Aorta (tissue), 5 donors: ENCODE measurements at regions not wholly inside any gene's neighbourhood (a gene's known extent, or its start where the extent isn't known, plus 50 kb on each side); places are given as distances from the start of the nearest gene placed in this dataset.

Source experiments
- ATAC-seq: fragments of 200-7000 bp; cut with Tn5 transposase; one replicate; pipeline ENCODE4 v1.9.1; 2022; ENCODE audit warnings: moderate library complexity; ENCODE audit not compliant: low FRiP score
- DNase-seq, 2 donors: peaks; one replicate each; pipeline ENCODE4 v3.0.0-alpha.2; 2020
- H3K27ac ChIP-seq, 2 donors: one replicate each; pipeline ENCODE4 v1.5.1; 2013; ENCODE audit warnings: low read length in 2 of 2, mild to moderate bottlenecking in 2 of 2, moderate library complexity in 2 of 2, control low read depth in 1 of 2, inconsistent platforms in 1 of 2, low read depth in 1 of 2
- H3K27me3 ChIP-seq, 2 donors: one replicate each; pipeline ENCODE4 v1.6.1; 2013; ENCODE audit warnings: control low read depth in 1 of 2, low read length in 1 of 2, mild to moderate bottlenecking in 1 of 2, moderate library complexity in 1 of 2; ENCODE audit not compliant: insufficient read depth in 2 of 2, control insufficient read depth in 1 of 2
- H3K36me3 ChIP-seq, 2 donors: one replicate each; pipeline ENCODE4 v1.6.1; 2013; ENCODE audit warnings: control low read depth in 1 of 2, low read length in 1 of 2, mild to moderate bottlenecking in 1 of 2; ENCODE audit not compliant: insufficient read depth in 2 of 2, control insufficient read depth in 1 of 2
- H3K4me1 ChIP-seq, 2 donors: one replicate each; pipeline ENCODE4 v1.6.1; 2013; ENCODE audit warnings: low read length in 2 of 2, control low read depth in 1 of 2, mild to moderate bottlenecking in 1 of 2, moderate library complexity in 1 of 2; ENCODE audit not compliant: insufficient read depth in 2 of 2, control insufficient read depth in 1 of 2
- H3K4me3 ChIP-seq, 2 donors: one replicate each; pipeline ENCODE4 v1.5.1; 2013; ENCODE audit warnings: low read length in 2 of 2, control low read depth in 1 of 2, mild to moderate bottlenecking in 1 of 2
- H3K9me3 ChIP-seq: one replicate; pipeline ENCODE4 v1.6.1; 2013; ENCODE audit warnings: mild to moderate bottlenecking, low read length; ENCODE audit not compliant: control insufficient read depth
- WGBS, 2 donors: extraction: QIAGEN DNeasy Blood & Tissue Kit; methylation state at CpG; one replicate each; pipeline ENCODE4 v1.1.7; 2013; 5-methylcytosine and 5-hydroxymethylcytosine counted together
- intact Hi-C, 2 donors: fragments of 100-400 bp; cut with DNase I; formaldehyde crosslinking; loops; one replicate each; pipeline versions ENCODE4 v1.14.2 to v1.15.0; 2022
- donor health status: healthy with polysubstance abuse.
- donor health status: Bipolar disorder and iron deficiency.
- donor health status: DM: no; HTN: no; CAD: no.
- donor health status: DM: no; HTN: no; CAD: no.
- donor health status: DM: yes; HTN: yes; CAD: no.

DNA sequence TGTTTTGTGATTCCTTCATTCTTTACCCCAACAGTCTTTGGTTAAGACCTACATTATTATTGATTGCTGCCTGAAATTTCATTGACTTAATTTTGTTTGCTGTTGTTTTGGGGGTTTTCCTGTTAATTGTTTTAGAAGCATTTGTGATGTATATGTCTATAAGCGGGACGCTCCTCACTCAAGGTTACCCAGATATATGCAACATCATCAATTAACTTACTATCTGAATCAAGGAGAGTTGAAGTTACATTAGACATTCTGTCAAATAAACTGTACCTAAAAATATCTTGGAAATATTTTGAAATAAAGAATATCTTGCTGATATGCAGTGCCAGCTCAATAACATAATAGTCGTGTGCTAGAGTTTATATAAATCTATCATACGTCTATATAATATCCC lies 125.9 kb upstream of the CDH18 start:
- Histone ChIP-seq H3K4me3 (no peak overlapping the region), H3K9me3 (no peaks in the 10 kb centered on the region), H3K4me1 (no peaks in the 10 kb centered on the region), H3K27ac (no peak overlapping the region), H3K36me3 (no peaks in the 10 kb centered on the region), H3K27me3 (no peaks in the 10 kb centered on the region)
- no peak for ATAC-seq
- intact Hi-C loops, result no loop called here
- 43 to 48% methylated on average over 4 of the region's 4 CpGs for WGBS, 2 donors
- no peak for DNase-seq

DNA sequence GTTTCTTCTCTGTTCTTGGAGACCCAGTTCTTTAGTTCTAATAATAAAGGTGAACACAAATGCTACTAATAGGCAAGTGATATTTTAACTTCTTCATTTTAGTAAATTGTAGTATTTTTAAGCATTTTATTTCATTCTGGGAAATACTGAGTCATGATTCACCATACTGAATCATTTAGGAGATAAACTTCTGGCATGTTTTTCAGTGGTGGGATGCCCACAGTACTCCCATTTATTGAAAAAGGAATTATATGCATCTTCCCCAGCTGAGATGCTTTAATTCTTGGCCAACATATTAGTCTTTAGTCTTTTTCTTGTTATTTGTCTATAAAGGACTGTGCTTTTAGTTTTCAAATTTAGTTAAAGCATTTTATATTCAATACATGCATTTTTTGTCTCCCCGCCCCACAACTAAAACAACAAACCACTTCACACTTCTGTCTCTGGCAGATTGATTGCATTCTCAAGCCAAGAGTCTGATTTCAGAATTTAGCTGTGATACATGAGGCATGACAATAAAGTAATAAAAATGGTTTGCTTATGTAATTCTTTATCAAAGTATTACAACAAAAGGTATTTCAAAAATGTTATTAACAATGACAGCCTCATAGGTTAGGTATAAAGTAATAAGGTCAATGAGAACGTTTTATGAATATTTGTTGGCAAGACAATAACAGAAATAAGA lies 125.2 kb upstream of the CDH18 start:
- ATAC-seq, result no peak
- H3K27me3 ChIP-seq, result no peaks in the 10 kb centered on the region
- H3K4me1 ChIP-seq, result no peaks in the 10 kb centered on the region
- H3K9me3 ChIP-seq, result no peaks in the 10 kb centered on the region
- WGBS, 2 donors, result 6 to 21% methylated on average over 2 of the region's 2 CpGs
- no peak for DNase-seq
- H3K36me3 ChIP-seq, result no peaks in the 10 kb centered on the region
- H3K27ac ChIP-seq, result no peak overlapping the region
- H3K4me3 ChIP-seq, result no peak overlapping the region
- intact Hi-C loops, result no loop called here

GRCh38 chr5:20109326-20109725 lies 121.3 kb upstream of the CDH18 start:
- Histone ChIP-seq H3K27ac (no peak overlapping the region), H3K27me3 (peaks cover 0 to 2% of the 10 kb centered on the region in 2 donors), H3K4me3 (no peak overlapping the region), H3K9me3 (no peaks in the 10 kb centered on the region), H3K4me1 (no peaks in the 10 kb centered on the region), H3K36me3 (no peaks in the 10 kb centered on the region)
- DNase-seq (no peak), ATAC-seq (no peak)
- intact Hi-C loops, result no loop called here
- 8 to 9% methylated on average over 5 of the region's 5 CpGs for WGBS, 2 donors

- H3K9me3 ChIP-seq, result no peaks in the 10 kb centered on the region
- H3K36me3 ChIP-seq, result no peaks in the 10 kb centered on the region
- H3K27me3 ChIP-seq, result peaks cover 0 to 2% of the 10 kb centered on the region in 2 donors
- 29 to 32% methylated on average over 5 of the region's 5 CpGs for WGBS, 2 donors
- ATAC-seq, result no peak
- no peak for DNase-seq
- H3K27ac ChIP-seq, result no peak overlapping the region
- intact Hi-C loops, result no loop called here
- H3K4me1 ChIP-seq, result no peaks in the 10 kb centered on the region
- H3K4me3 ChIP-seq, result no peak overlapping the region
Measured at GRCh38 chr5:20105915-20106314, 117.9 kb upstream of the CDH18 start.

DNA sequence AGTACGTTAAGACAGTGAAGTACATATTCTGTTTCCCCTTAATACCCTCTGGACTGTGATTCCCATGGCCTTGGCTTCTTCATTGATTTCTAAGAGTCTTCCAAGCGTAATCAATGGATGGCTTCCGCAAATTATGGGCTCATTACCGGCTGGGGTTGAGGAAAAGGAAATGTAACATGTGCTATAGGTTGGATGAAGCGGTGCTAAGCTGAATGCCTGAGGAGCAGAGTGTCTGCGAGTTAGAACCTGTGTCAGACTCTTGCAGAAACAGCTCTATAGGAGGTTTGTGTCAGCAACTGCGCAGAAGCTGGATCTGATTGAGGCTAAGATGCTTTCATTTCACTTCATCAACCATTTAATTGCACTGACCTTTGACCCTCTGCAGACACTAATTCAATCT lies 114.3 kb upstream of the CDH18 start:
- ATAC-seq (no peak), DNase-seq (no peak)
- Histone ChIP-seq H3K9me3 (no peaks in the 10 kb centered on the region), H3K4me1 (no peaks in the 10 kb centered on the region), H3K27ac (no peak overlapping the region), H3K4me3 (no peak overlapping the region), H3K36me3 (no peaks in the 10 kb centered on the region), H3K27me3 (peaks cover 0 to 2% of the 10 kb centered on the region in 2 donors)
- whole genome bisulfite sequencing, 2 donors, result 57 to 64% methylated on average over 7 of the region's 7 CpGs
- intact Hi-C loops, result no loop called here

- no peak overlapping the region for H3K27ac ChIP-seq
- no peak for ATAC-seq
- 70 to 77% methylated on average over 1 of the region's 1 CpG for WGBS, 2 donors
- DNase-seq, result no peak
- intact Hi-C loops, result no loop called here
- H3K27me3 ChIP-seq, result no peaks in the 10 kb centered on the region
- H3K36me3 ChIP-seq, result no peaks in the 10 kb centered on the region
- no peaks in the 10 kb centered on the region for H3K4me1 ChIP-seq
- no peaks in the 10 kb centered on the region for H3K9me3 ChIP-seq
- H3K4me3 ChIP-seq, result no peak overlapping the region
Measured at GRCh38 chr5:20098694-20099093, 110.7 kb upstream of the CDH18 start.

GRCh38 chr5:20088361-20088760 lies 100.4 kb upstream of the CDH18 start:
- ATAC-seq, result no peak
- intact Hi-C loops, result no loop called here
- Histone ChIP-seq H3K4me1 (no peaks in the 10 kb centered on the region), H3K27ac (no peak overlapping the region), H3K4me3 (no peak overlapping the region), H3K9me3 (no peaks in the 10 kb centered on the region), H3K36me3 (no peaks in the 10 kb centered on the region), H3K27me3 (no peaks in the 10 kb centered on the region)
- DNase-seq, result no peak
- 75 to 76% methylated on average over 2 of the region's 2 CpGs for WGBS, 2 donors

DNA sequence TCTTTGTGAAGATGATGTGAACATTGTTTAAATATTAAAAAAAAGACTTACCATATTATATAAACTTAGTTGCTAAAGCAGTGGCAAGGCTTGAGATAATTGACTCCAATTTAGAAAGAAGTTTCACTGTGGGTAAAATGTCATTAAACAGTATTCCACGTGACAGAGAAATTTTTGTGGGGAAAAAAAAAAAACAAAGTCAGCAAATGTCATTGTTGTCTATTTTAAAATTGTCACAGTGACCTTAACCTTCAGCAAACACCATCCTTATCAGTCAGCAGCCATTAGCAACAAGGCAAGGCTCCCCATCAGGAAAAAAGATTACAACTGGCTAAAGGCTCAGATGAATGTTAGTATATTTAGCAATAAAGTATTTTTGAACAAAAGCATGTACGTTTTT lies 99.3 kb upstream of the CDH18 start:
- Histone ChIP-seq H3K36me3 (no peaks in the 10 kb centered on the region), H3K27ac (no peak overlapping the region), H3K4me3 (no peak overlapping the region), H3K4me1 (no peaks in the 10 kb centered on the region), H3K27me3 (no peaks in the 10 kb centered on the region), H3K9me3 (no peaks in the 10 kb centered on the region)
- WGBS, 2 donors, result 31 to 38% methylated on average over 2 of the region's 2 CpGs
- DNase-seq, result no peak
- no peak for ATAC-seq
- intact Hi-C loops, result no loop called here

DNA sequence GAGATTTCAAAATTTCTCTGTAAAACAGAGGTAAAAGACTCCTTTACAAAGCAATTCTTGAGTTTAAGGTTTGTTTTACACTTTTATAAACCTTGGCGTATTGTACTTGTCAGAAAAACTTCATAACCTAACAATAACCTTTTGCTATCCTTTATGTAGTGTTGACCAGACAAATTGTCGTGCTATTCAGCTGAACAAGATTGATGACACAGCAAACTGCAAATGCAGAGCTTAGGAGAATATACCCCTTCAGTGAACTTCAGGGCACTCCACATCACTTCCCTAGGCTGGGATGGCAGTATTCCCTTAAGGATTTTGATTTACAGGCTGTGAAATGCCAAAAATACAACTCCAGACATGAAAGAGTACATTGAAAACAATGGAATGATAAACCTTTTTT lies 89.2 kb upstream of the CDH18 start:
- Histone ChIP-seq H3K27me3 (no peaks in the 10 kb centered on the region), H3K4me3 (no peak overlapping the region), H3K4me1 (no peaks in the 10 kb centered on the region), H3K27ac (no peak overlapping the region), H3K9me3 (peaks cover 2% of the 10 kb centered on the region), H3K36me3 (no peaks in the 10 kb centered on the region)
- DNase-seq (no peak), ATAC-seq (no peak)
- WGBS, 2 donors, result 4 to 7% methylated on average over 2 of the region's 2 CpGs
- intact Hi-C loops, result no loop called here
